ENCODE measurements at regions not wholly inside any gene's neighbourhood (a gene's known extent, or its start where the extent isn't known, plus 50 kb on each side); places are given as distances from the start of the nearest gene placed in this dataset.

DNA sequence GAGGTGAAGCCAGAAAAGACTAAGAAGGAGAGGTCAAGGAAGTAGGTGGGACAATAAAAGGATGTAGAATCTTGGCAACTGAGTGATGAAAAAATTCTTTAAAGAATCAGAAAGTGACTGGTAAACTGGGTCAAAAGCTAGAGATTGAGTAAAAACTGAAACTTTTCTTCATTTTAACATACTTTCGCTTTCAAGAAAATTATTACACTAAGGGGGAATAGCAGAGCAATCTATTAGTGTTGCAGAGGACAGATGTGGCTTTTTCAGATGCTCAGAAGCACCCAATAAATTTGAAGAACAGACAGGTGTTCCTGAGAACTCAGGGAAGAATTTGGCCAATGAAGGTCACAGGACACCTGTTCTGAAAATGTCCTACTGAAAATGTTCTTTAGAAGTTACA is 805.4 kb upstream of the ALCAM start:
- DNase-seq (ENCODE audit: low spot score) (no peak), ATAC-seq (ENCODE audit: low FRiP score) (no peak)
- TF ChIP-seq, protein P1, sequence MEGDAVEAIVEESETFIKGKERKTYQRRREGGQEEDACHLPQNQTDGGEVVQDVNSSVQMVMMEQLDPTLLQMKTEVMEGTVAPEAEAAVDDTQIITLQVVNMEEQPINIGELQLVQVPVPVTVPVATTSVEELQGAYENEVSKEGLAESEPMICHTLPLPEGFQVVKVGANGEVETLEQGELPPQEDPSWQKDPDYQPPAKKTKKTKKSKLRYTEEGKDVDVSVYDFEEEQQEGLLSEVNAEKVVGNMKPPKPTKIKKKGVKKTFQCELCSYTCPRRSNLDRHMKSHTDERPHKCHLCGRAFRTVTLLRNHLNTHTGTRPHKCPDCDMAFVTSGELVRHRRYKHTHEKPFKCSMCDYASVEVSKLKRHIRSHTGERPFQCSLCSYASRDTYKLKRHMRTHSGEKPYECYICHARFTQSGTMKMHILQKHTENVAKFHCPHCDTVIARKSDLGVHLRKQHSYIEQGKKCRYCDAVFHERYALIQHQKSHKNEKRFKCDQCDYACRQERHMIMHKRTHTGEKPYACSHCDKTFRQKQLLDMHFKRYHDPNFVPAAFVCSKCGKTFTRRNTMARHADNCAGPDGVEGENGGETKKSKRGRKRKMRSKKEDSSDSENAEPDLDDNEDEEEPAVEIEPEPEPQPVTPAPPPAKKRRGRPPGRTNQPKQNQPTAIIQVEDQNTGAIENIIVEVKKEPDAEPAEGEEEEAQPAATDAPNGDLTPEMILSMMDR (IDR thresholded peaks at IDR 0.05) = no peak

DNA sequence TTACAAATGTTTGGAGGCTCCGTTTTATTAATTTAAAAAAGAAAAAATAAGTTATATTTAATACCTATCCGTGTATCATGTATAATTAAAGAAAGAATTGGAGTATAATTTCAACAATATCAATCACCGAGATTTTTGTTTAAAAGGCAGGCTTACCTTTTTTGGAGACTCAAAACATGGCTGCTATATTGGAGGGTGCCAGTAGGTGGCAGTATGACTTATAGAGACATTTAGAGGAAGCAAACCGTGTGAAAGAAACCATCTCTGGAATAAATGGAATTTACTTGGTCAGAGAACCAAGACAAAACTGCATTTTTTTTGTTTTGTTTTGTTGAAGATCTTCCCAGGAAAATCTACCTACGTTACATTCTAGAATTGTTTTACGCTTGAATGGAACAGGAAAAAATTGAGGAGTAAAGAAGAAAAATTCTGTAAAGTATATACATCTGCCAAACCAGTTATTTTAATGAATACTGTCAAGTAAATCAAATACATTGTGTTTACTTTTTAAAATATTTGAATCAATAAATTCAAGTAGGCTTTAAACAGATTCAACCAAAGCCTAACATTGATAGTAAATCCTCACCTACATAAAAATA is 802.6 kb upstream of the ALCAM start:
- DNase-seq (ENCODE audit: low spot score) = peak; percentile 48
- no peak for ATAC-seq (ENCODE audit: low FRiP score)
- TF ChIP-seq, protein P1 (IDR thresholded peaks at IDR 0.05) = no peak

DNA sequence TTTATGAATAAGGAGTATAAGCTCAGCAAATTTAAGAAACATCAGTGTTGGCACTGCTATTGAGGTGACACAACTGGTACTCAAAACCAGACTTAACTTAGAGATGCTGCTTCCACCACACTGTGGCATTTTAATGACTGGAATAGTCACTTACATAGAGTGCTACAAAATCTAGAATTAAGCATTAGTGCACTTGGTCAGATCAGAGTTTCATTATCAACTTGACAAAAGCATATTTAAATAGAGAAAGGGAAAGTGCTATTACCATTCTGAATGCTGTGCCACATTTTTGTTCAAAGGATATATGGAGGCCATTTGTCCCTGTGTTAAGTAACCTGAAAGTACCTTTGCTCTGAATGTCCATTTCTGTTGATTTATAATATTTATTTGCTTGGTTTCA is 800.7 kb upstream of the ALCAM start:
- ATAC-seq (ENCODE audit: low FRiP score) (no peak), DNase-seq (ENCODE audit: low spot score) (no peak)
- TF ChIP-seq, protein P1 (IDR thresholded peaks at IDR 0.05) = no peak

DNA sequence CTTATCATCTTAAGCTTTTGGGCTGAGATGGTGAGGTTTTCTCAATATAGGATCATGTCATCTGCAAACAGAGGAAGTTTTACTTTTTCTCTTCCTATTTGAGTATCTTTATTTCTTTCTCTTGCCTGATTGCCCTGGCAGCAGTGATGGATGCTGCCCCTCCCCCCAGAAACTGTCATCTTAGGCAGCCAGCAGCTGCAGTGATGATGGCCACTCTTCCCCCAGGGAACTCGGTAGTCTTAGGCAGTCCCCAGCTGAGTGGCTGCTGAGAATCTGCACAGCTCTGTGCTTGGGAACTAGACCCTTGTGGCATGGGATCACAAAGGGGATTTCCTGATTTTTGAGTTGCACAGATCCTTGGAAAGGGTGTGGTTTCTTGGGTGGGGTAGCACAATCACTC is 791.1 kb upstream of the ALCAM start:
- TF ChIP-seq, protein P1 (IDR thresholded peaks at IDR 0.05) = no peak
- DNase-seq (ENCODE audit: low spot score) (no peak), ATAC-seq (ENCODE audit: low FRiP score) (no peak)

DNA sequence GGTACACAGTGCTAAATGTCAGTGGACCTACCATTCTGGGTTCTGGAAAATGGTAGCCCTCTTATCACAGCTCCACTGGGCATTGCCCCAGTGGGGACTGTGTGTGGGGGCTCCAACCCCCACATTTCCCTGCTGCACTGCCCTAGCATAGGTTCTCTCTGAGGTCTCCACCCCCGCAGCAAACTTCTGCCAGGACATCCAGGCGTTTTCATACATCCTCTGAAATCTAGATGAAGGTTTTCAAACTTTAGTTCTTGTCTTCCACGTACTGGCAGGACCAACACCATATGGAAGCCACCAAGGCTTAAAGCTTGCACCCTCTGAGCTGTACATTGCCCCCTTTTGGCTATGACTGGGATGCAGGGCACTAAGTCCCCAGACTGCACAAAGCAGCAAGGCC is 788.2 kb upstream of the ALCAM start:
- DNase-seq (ENCODE audit: low spot score) (no peak), ATAC-seq (ENCODE audit: low FRiP score) (no peak)
- TF ChIP-seq, protein P1 (IDR thresholded peaks at IDR 0.05) = no peak

DNA sequence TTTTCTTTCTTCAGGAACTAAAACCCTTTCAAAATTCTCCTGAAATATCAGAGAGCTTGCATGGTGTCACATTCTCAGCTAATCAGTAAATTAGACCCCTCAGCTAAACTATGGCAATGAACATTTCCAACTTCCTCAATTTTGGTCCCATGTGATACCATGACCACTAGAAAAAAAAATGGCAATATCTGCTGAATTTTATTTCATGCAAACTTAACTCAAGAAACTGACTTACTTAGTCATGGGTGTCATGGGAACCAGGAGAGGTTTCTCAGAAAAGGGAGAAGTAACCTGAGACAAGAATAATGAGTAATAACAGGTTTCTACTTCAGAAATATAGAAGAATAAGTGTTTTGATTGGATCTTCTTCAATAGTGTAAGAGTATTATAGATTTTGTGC is 784.6 kb upstream of the ALCAM start:
- ATAC-seq (ENCODE audit: low FRiP score) = no peak
- DNase-seq (ENCODE audit: low spot score) = no peak
- TF ChIP-seq, protein P1 (IDR thresholded peaks at IDR 0.05) = no peak

DNA sequence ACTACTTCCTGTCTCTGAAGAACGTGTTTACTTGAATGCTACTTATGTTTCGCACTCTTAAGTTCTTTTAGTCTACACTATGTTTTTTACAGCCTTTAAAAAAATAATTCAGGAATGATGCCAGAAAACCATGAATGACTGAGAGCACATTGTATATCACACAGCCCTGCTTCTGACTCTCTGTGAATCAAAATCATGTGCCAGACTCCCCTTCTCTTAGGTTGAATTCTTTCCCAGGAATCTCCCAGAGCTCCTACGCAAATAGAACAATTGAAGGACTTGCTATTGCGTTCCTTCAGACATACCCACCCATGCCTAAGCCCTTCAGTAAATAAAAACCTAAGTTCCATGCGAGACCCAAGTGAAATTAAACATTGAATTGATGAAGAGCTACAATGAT is 782.0 kb upstream of the ALCAM start:
- DNase-seq (ENCODE audit: low spot score) (no peak), ATAC-seq (ENCODE audit: low FRiP score) (no peak)
- TF ChIP-seq, protein P1 (IDR thresholded peaks at IDR 0.05) = no peak
